Common myeloid progenitor, CD34-positive (primary cell): ENCODE measurements at regions not wholly inside any gene's neighbourhood (a gene's known extent, or its start where the extent isn't known, plus 50 kb on each side); places are given as distances from the start of the nearest gene placed in this dataset.

Source experiments
- CTCF ChIA-PET: fragments of 350-600 bp; sonication (Branson Sonifier 250); formaldehyde crosslinking; loops from one replicate; lab custom pipeline; 2021; ENCODE audit warnings: antibody characterized with exemption; lab: Charles Lee
- POLR2A ChIA-PET: fragments of 350-600 bp; sonication (Branson Sonifier 250); formaldehyde crosslinking; loops from one replicate; lab custom pipeline; 2021; ENCODE audit warnings: antibody characterized with exemption; lab: Charles Lee
- DNase-seq, 3 donors: peaks; one replicate each; pipeline versions ENCODE4 v3.0.0 to v3.0.0-alpha.2; 2013
- H3K27ac ChIP-seq, 2 experiments: 1 replicate in 1 of 2; 2 replicates in 1 of 2; pipeline ENCODE4 v1.7.0; 2013; ENCODE audit warnings: inconsistent platforms in 2 of 2, low read length in 2 of 2, mild to moderate bottlenecking in 2 of 2, low read depth in 1 of 2, moderate library complexity in 1 of 2; ENCODE audit not compliant: severe bottlenecking in 2 of 2, insufficient read depth in 1 of 2, poor library complexity in 1 of 2
- H3K27me3 ChIP-seq, 5 experiments: replicated peaks in 2 of 5; 1 replicate in 3 of 5; 2 replicates in 2 of 5; pipeline versions ENCODE4 v1.6.1 to v1.7.0; 2013; ENCODE audit warnings: low read length in 4 of 5, mild to moderate bottlenecking in 2 of 5, moderate library complexity in 2 of 5, inconsistent platforms in 1 of 5; ENCODE audit not compliant: insufficient read depth in 5 of 5, control insufficient read depth in 4 of 5
- H3K36me3 ChIP-seq, 4 experiments: 1 replicate in 2 of 4; 2 replicates in 2 of 4; pipeline versions ENCODE4 v1.6.1 to v1.7.0; 2013; ENCODE audit warnings: low read length in 3 of 4, control low read depth in 1 of 4, mild to moderate bottlenecking in 1 of 4; ENCODE audit not compliant: control insufficient read depth in 4 of 4, insufficient read depth in 4 of 4
- H3K4me1 ChIP-seq, 4 experiments: 1 replicate in 3 of 4; 2 replicates in 1 of 4; pipeline versions ENCODE4 v1.6.1 to v1.7.1; 2013; ENCODE audit warnings: low read length in 3 of 4, mild to moderate bottlenecking in 3 of 4, control low read depth in 1 of 4, inconsistent platforms in 1 of 4, moderate library complexity in 1 of 4; ENCODE audit not compliant: control insufficient read depth in 4 of 4, insufficient read depth in 4 of 4; ENCODE audit errors: control extremely low read depth in 1 of 4
- H3K4me3 ChIP-seq, 7 experiments: 1 replicate in 4 of 7; 2 replicates in 3 of 7; pipeline versions ENCODE4 v1.5.1 to v1.7.0; 2013; ENCODE audit warnings: mild to moderate bottlenecking in 7 of 7, low read length in 6 of 7, moderate library complexity in 6 of 7, inconsistent platforms in 2 of 7, low read depth in 2 of 7, control low read depth in 1 of 7; ENCODE audit not compliant: insufficient read depth in 4 of 7, control insufficient read depth in 1 of 7; ENCODE audit errors: extremely low read depth in 1 of 7
- H3K9me3 ChIP-seq, 5 experiments: 1 replicate in 4 of 5; 2 replicates in 1 of 5; pipeline versions ENCODE4 v1.6.1 to v1.7.1; 2013; ENCODE audit warnings: low read length in 4 of 5, mild to moderate bottlenecking in 2 of 5, inconsistent platforms in 1 of 5, low read depth in 1 of 5, moderate library complexity in 1 of 5; ENCODE audit not compliant: control insufficient read depth in 4 of 5, insufficient read depth in 2 of 5; ENCODE audit errors: control extremely low read depth in 1 of 5
- WGBS: methylation state at CpG from one replicate; pipeline ENCODE4 v1.1.5; 2013; ENCODE audit not compliant: insufficient coverage; 5-methylcytosine and 5-hydroxymethylcytosine counted together

- 70% methylated on average over 4 of the region's 10 CpGs for WGBS
- no peak overlapping the region for H3K27ac ChIP-seq
- H3K36me3 ChIP-seq: no peaks in the 10 kb centered on the region
- no peaks in the 10 kb centered on the region for H3K27me3 ChIP-seq
- H3K4me1 ChIP-seq: no peaks in the 10 kb centered on the region
- no peak for DNase-seq
- CTCF ChIA-PET: no interaction called here
- H3K9me3 ChIP-seq: no peaks in the 10 kb centered on the region
- POLR2A ChIA-PET: no interaction called here
- H3K4me3 ChIP-seq: no peak overlapping the region
Observed at GRCh38 chr2:5409898-5410381, 282.2 kb upstream of the SOX11 start.

GRCh38 chr2:5410991-5411700 is 281.0 kb upstream of the SOX11 start:
- H3K9me3 ChIP-seq: no peaks in the 10 kb centered on the region
- ChIA-PET CTCF (no interaction called here), POLR2A (no interaction called here)
- no peaks in the 10 kb centered on the region for H3K4me1 ChIP-seq
- no peaks in the 10 kb centered on the region for H3K36me3 ChIP-seq
- H3K27me3 ChIP-seq: no peaks in the 10 kb centered on the region
- DNase-seq: no peak
- WGBS: 60% methylated on average over 2 of the region's 4 CpGs
- no peak overlapping the region for H3K27ac ChIP-seq
- no peak overlapping the region for H3K4me3 ChIP-seq

GRCh38 chr2:5412001-5412400 is 280.2 kb upstream of the SOX11 start:
- H3K4me3 ChIP-seq: no peak overlapping the region
- no peaks in the 10 kb centered on the region for H3K27me3 ChIP-seq
- ChIA-PET POLR2A (no interaction called here), CTCF (no interaction called here)
- no peak overlapping the region for H3K27ac ChIP-seq
- H3K4me1 ChIP-seq: no peaks in the 10 kb centered on the region
- 82% methylated on average over 1 of the region's 4 CpGs for WGBS
- no peaks in the 10 kb centered on the region for H3K9me3 ChIP-seq
- H3K36me3 ChIP-seq: no peaks in the 10 kb centered on the region
- no peak for DNase-seq

GRCh38 chr2:5433855-5434254 is 258.3 kb upstream of the SOX11 start:
- ChIA-PET POLR2A (no interaction called here), CTCF (no interaction called here)
- WGBS: no CpG with 5 or more reads among the region's 2 CpGs
- no peaks in the 10 kb centered on the region for H3K4me1 ChIP-seq
- no peaks in the 10 kb centered on the region for H3K36me3 ChIP-seq
- H3K4me3 ChIP-seq: no peak overlapping the region
- DNase-seq: no peak
- H3K9me3 ChIP-seq: no peaks in the 10 kb centered on the region
- no peaks in the 10 kb centered on the region for H3K27me3 ChIP-seq
- H3K27ac ChIP-seq: no peak overlapping the region

DNA sequence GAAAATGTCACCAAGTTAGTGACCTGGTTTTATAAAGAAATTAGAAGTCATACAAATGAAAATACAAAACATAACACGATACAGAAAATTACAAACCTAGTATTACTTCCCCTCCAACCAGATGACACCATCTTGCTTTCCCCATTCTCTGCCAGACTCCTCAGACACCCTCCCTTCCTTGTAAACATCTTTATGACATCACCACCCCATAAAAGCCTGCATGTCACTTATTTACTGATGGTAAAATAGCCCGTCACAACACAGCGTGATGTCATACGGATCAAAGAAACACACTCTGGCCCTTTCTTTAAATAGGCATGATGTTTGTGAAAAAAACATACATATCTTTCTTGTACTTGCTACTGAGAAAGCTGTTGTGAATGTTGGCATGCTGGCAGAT is 254.8 kb upstream of the SOX11 start:
- POLR2A ChIA-PET: no interaction called here
- Histone ChIP-seq H3K36me3 (no peaks in the 10 kb centered on the region), H3K27me3 (no peaks in the 10 kb centered on the region), H3K27ac (no peak overlapping the region), H3K4me3 (no peak overlapping the region), H3K4me1 (no peaks in the 10 kb centered on the region), H3K9me3 (no peaks in the 10 kb centered on the region)
- CTCF ChIA-PET: no interaction called here
- no peak for DNase-seq
- WGBS: no CpG with 5 or more reads among the region's 4 CpGs

- DNase-seq: no peak
- no peaks in the 10 kb centered on the region for H3K9me3 ChIP-seq
- ChIA-PET POLR2A (no interaction called here), CTCF (no interaction called here)
- 100% methylated on average over 1 of the region's 1 CpG for WGBS
- H3K4me1 ChIP-seq: no peaks in the 10 kb centered on the region
- no peaks in the 10 kb centered on the region for H3K27me3 ChIP-seq
- H3K27ac ChIP-seq: no peak overlapping the region
- H3K36me3 ChIP-seq: no peaks in the 10 kb centered on the region
- no peak overlapping the region for H3K4me3 ChIP-seq
Observed at GRCh38 chr2:5440174-5440573, 252.0 kb upstream of the SOX11 start.

DNA sequence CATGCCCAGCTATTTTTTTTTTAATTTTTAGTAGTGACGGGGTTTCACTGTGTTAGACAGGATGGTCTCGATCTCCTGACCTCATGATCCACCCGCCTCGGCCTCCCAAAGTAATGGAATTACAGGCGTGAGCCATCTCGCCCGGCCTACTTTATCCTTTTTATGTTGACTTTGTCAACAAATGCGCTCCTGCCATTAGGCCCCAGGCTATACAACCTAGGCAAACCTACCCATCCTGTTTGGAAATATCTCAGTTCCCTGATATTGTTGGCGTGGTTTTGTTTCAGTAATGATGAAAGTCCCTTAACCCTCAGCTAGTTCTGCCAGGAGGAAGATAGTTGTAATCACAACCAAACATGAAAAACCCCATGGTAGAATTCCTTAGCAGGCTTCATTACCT is 249.4 kb upstream of the SOX11 start:
- no peaks in the 10 kb centered on the region for H3K36me3 ChIP-seq
- H3K27ac ChIP-seq: no peak overlapping the region
- no peaks in the 10 kb centered on the region for H3K27me3 ChIP-seq
- no peak for DNase-seq
- no peaks in the 10 kb centered on the region for H3K4me1 ChIP-seq
- ChIA-PET POLR2A (no interaction called here), CTCF (no interaction called here)
- H3K9me3 ChIP-seq: no peaks in the 10 kb centered on the region
- 94% methylated on average over 7 of the region's 9 CpGs for WGBS
- H3K4me3 ChIP-seq: no peak overlapping the region
